GM18909 (cell line): ENCODE measurements at regions not wholly inside any gene's neighbourhood (a gene's known extent, or its start where the extent isn't known, plus 50 kb on each side); places are given as distances from the start of the nearest gene placed in this dataset.

Experiments
- ATAC-seq: cut with Tn5 transposase; IDR thresholded peaks from one replicate; pipeline ENCODE4 v1.9.1; 2021; ENCODE audit warnings: mild to moderate bottlenecking; ENCODE audit not compliant: unreplicated experiment, poor library complexity

- no peak for ATAC-seq
Observed at GRCh38 chr13:55682776-55683175, 1457.9 kb upstream of the PRR20A start.

DNA sequence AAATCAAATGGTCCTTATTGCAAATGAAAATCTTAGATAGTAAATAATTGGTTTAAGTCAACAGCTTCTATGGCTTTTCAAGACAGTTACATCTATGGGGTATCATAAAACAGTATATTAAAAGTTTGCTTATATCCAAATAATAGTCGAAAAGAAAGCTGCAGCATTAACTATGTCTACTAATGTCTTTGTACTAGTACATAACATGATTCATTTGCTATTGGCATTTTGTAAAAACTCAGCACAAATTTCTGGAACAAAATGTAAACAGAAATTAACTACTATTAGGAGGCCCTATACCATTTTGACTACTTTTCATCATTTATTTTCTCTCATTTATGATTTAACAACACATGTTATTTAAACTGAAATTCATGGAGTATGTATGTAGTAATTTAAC is 1435.2 kb upstream of the PRR20A start:
- no peak for ATAC-seq

- no peak for ATAC-seq
Observed at GRCh38 chr13:55705971-55706370, 1434.7 kb upstream of the PRR20A start.

GRCh38 chr13:55714120-55714519 is 1426.6 kb upstream of the PRR20A start:
- no peak for ATAC-seq

DNA sequence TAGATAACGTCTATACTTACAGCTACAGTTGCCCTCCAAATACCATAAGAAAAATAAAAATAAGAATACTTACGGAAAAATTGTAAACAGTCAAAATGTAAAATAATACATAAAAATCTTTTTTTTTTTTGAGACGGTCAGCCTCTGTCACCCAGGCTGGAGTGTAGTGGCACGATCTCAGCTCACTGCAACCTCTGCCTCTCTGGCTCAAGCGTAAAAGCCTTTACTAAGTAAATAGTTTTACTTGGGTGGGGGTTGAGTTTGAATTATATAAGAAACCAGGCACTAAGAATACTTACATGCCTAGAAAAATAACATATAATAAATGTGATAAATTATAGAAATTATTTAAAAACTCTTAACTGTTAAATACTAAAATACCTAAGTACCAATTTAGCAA is 1413.0 kb upstream of the PRR20A start:
- no peak for ATAC-seq

GRCh38 chr13:55728247-55728646 is 1412.5 kb upstream of the PRR20A start:
- ATAC-seq, result no peak

GRCh38 chr13:55745828-55746227 is 1394.9 kb upstream of the PRR20A start:
- ATAC-seq, result no peak

- no peak for ATAC-seq
Observed at GRCh38 chr13:55761986-55762385, 1378.7 kb upstream of the PRR20A start.

GRCh38 chr13:55777612-55778011 is 1363.1 kb upstream of the PRR20A start:
- no peak for ATAC-seq

- no peak for ATAC-seq
Observed at GRCh38 chr13:55783841-55784240, 1356.9 kb upstream of the PRR20A start.

DNA sequence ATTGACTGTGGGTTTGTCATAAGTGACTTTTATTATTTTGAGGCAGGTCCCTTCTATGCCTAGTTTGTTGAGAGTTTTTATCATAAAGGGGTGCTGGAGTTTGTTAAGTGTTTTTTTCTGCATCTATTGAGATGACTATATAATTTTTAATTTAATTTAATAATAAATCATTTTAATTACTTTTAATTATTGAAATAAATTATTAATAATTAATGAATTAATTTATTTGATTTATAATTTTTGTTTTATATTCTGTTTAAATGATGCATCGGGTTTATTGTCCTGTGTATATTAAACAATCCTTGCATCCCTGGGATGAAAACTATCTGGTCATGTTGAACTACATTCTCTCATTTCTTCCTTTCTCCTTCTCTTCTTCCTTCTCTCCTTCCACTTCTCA is 1352.2 kb upstream of the PRR20A start:
- ATAC-seq, result no peak

GRCh38 chr13:55792544-55793193 is 1348.0 kb upstream of the PRR20A start:
- no peak for ATAC-seq

- ATAC-seq, result no peak
Observed at GRCh38 chr13:55815458-55816033, 1325.2 kb upstream of the PRR20A start.

DNA sequence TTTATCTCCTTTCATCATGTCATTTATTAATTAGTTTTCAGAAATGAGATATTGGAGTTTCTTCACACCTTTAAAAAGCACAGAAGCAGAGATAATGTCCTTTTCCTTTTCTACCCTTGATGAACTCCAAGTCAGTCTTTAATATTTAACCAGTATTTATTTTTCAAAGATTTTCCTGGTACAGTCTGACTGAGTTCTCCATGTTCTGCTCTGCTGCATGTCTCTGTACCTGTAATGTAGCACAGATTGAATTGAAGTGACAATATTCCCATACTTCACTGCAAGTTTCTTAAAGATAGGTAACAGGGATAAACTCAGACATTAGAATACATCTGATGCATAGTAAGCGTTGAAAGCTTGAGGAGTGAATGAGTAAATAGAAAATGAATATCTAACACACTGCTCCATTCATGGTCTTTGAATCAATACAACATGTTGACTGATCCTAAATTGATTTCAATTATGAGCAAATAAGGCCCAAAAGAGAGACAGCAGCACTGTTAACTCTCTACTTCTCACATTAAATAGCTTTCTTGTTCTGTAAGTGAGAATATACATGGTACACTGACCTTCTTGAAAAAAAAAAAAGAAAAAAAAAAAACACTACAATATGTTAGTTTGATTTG is 1323.6 kb upstream of the PRR20A start:
- no peak for ATAC-seq

GRCh38 chr13:55820817-55821216 is 1319.9 kb upstream of the PRR20A start:
- ATAC-seq, result no peak

GRCh38 chr13:55869648-55870047 is 1271.1 kb upstream of the PRR20A start:
- no peak for ATAC-seq

DNA sequence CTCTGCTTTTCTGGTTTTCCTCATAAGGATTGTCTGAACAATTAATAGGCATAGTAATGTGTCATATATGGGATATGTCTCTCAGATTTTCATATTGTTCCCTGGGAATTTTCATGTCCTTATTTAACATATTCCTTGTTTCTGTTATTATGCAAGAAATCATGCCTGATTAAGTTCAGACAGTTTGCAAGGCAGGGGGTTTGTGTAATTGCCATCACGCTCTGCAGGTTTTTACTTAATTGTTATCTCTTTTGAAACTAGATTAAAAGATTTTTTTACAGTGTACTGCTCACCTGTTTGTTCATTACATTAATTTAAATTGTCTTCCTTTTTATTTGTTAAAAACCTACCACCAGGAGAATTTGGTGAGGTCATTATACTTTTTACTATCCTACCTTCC is 1253.2 kb upstream of the PRR20A start:
- no peak for ATAC-seq

- ATAC-seq, result no peak
Observed at GRCh38 chr13:55893540-55893939, 1247.2 kb upstream of the PRR20A start.

DNA sequence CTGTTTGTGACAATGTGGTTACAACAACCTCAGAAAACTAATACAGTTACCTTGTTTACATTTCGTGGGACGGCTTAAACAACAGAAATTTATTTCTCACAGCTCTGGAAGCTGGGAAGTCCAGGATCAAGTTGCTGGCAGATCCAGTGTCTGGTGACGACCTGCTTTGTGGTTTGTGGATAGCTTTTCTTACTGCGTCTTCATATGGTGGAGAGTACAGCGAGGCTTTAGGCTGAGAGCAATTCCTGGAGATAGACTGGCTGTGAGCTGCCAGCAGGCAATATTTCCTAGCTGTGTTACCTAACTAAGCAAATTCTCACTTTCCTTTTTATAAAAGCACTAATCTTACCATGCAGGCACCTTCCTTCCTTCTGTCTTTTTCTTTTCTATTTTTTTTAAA is 1203.5 kb upstream of the PRR20A start:
- ATAC-seq, result no peak

DNA sequence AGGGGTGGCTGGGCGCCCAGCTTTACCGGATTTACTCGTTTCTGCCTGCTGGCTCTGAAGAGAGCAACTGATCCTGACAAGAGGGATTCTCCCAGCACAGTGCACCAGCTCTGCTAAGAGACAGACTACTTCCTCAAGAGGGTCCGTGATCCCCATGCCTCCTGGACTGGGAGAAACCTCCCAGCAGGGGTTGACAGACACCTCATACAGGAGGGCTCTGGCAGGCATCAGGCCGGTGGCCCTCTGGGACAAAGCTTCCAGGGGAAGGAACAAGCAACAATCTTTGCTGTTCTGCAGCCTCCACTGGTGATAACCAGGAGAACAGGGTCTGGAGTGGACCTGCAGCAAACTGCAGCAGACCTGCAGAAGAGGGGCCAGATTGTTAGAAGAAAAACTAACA is 1192.5 kb upstream of the PRR20A start:
- ATAC-seq, result no peak

- no peak for ATAC-seq
Observed at GRCh38 chr13:55963934-55964333, 1176.8 kb upstream of the PRR20A start.

DNA sequence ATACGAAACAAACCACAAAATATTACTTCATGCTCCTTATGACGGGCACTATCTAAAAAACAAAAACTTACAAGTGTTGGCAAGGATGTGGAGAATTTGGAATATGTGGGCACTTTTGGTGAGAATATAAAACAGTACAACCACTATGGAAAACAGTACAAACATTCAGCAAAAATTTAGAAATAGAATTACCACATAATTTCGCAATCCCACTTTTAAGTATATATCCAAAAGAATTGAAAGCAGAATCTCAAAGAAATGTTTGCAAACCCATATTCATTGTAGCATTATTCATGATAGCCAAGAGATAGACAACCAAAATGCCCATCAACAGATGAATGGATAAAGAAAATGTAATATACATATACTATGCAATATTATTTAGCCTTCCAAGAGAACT is 1173.7 kb upstream of the PRR20A start:
- no peak for ATAC-seq
